GM23338 (cell line): ENCODE measurements at regions not wholly inside any gene's neighbourhood (a gene's known extent, or its start where the extent isn't known, plus 50 kb on each side); places are given as distances from the start of the nearest gene placed in this dataset.

ENCODE experiments used
- ATAC-seq: fragments of 200-7000 bp; cut with Tn5 transposase; 3 replicates; pipeline ENCODE4 v1.9.1; 2020
- DNase-seq: peaks from one replicate; pipeline ENCODE4 v3.0.0-alpha.2; 2015; ENCODE audit warnings: low spot score
- H2AFZ ChIP-seq: fragments of 200-600 bp; sonication (generic); 2 replicates; pipeline ENCODE4 v1.8.0; 2016; ENCODE audit warnings: antibody characterized with exemption, mild to moderate bottlenecking, moderate library complexity
- H3F3A ChIP-seq: fragments of 200-600 bp; sonication (generic); replicated peaks from 2 replicates; pipeline ENCODE4 v1.8.0; 2017; ENCODE audit warnings: antibody characterized with exemption, mixed run types, low read depth
- H3K27ac ChIP-seq: fragments of 200-600 bp; sonication (generic); 2 replicates; pipeline ENCODE4 v1.6.1; 2016; ENCODE audit warnings: low read depth
- H3K27me3 ChIP-seq: fragments of 200-600 bp; sonication (generic); 2 replicates; pipeline ENCODE4 v1.8.0; 2016; ENCODE audit warnings: mild to moderate bottlenecking, mixed run types, moderate library complexity; ENCODE audit not compliant: insufficient read depth
- H3K36me3 ChIP-seq: fragments of 200-600 bp; sonication (generic); 2 replicates; pipeline ENCODE4 v1.8.0; 2016; ENCODE audit warnings: mild to moderate bottlenecking; ENCODE audit not compliant: insufficient read depth
- H3K4me1 ChIP-seq: fragments of 200-600 bp; sonication (generic); 2 replicates; pipeline ENCODE4 v1.8.0; 2016; ENCODE audit warnings: mild to moderate bottlenecking, moderate library complexity; ENCODE audit not compliant: insufficient read depth
- H3K4me2 ChIP-seq: fragments of 200-600 bp; sonication (generic); 2 replicates; pipeline ENCODE4 v1.7.1; 2017; ENCODE audit warnings: mixed run types
- H3K4me3 ChIP-seq: fragments of 200-600 bp; sonication (generic); 2 replicates; pipeline ENCODE4 v1.6.1; 2016; ENCODE audit warnings: mixed run types
- H3K79me2 ChIP-seq: fragments of 200-600 bp; sonication (generic); replicated peaks from 2 replicates; pipeline ENCODE4 v1.8.0; 2017; ENCODE audit warnings: mild to moderate bottlenecking; ENCODE audit not compliant: insufficient read depth
- H3K9me2 ChIP-seq: fragments of 200-600 bp; sonication (generic); 2 replicates; pipeline ENCODE4 v1.8.0; 2017; ENCODE audit not compliant: insufficient read depth
- H4K20me1 ChIP-seq: fragments of 200-600 bp; sonication (generic); replicated peaks from 2 replicates; pipeline ENCODE4 v1.8.0; 2017; ENCODE audit warnings: mild to moderate bottlenecking; ENCODE audit not compliant: insufficient read depth
- H3K27ac Mint-ChIP-seq: 2 replicates; pipeline ENCODE4 v1.8.0; 2020; ENCODE audit warnings: inconsistent platforms, mild to moderate bottlenecking, moderate library complexity, mixed read lengths
- H3K27me3 Mint-ChIP-seq: 3 replicates; pipeline ENCODE4 v1.8.0; 2022; ENCODE audit warnings: low read depth, mild to moderate bottlenecking, moderate library complexity, mixed read lengths, inconsistent platforms; ENCODE audit not compliant: insufficient read depth, poor library complexity
- H3K36me3 Mint-ChIP-seq: 3 replicates; pipeline ENCODE4 v1.8.0; 2021; ENCODE audit warnings: low read depth, mild to moderate bottlenecking, inconsistent platforms, moderate library complexity, mixed read lengths
- H3K4me1 Mint-ChIP-seq: 3 replicates; pipeline ENCODE4 v1.8.0; 2020; ENCODE audit warnings: mild to moderate bottlenecking, inconsistent platforms, mixed read lengths
- H3K4me3 Mint-ChIP-seq: 3 replicates; pipeline ENCODE4 v1.8.0; 2021; ENCODE audit warnings: moderate library complexity, mild to moderate bottlenecking, inconsistent platforms, mixed read lengths
- H3K9me3 Mint-ChIP-seq: 3 replicates; pipeline ENCODE4 v1.8.0; 2020; ENCODE audit warnings: moderate library complexity, mild to moderate bottlenecking, inconsistent platforms, mixed read lengths
- CREB1 ChIP-seq: fragments of 250-450 bp; sonication (Bioruptor Pico); IDR thresholded peaks from 2 replicates; pipeline ENCODE4 v1.5.0; 2020; ENCODE audit warnings: low read depth, mild to moderate bottlenecking, moderate library complexity
- CTCF ChIP-seq, 2 experiments: fragments of 200-600 bp in 1 of 2; sonication (generic) in 1 of 2; conservative IDR thresholded peaks; 2 replicates each; pipeline versions ENCODE4 v1.5.1 to v1.6.1; 2016 to 2017; ENCODE audit warnings: antibody characterized with exemption in 2 of 2, low read depth in 2 of 2, mild to moderate bottlenecking in 2 of 2, moderate library complexity in 1 of 2
- ETS1 ChIP-seq: IDR thresholded peaks from 2 replicates; pipeline ENCODE4 v1.6.1; 2016; ENCODE audit warnings: antibody characterized with exemption
- EZH2 ChIP-seq: fragments of 200-600 bp; sonication (generic); IDR thresholded peaks from one replicate; pipeline ENCODE4 v1.8.0; 2017; ENCODE audit warnings: antibody characterized with exemption, mild to moderate bottlenecking, low read depth; ENCODE audit not compliant: unreplicated experiment
- EZH2phosphoT487 ChIP-seq: fragments of 200-600 bp; sonication (generic); IDR thresholded peaks from one replicate; pipeline ENCODE4 v1.8.1; 2018; ENCODE audit warnings: antibody characterized with exemption; ENCODE audit not compliant: unreplicated experiment
- JUNB ChIP-seq: IDR thresholded peaks from one replicate; pipeline ENCODE4 v1.6.1; 2016; ENCODE audit warnings: antibody characterized with exemption; ENCODE audit not compliant: unreplicated experiment
- NANOG ChIP-seq: IDR thresholded peaks from 2 replicates; pipeline ENCODE4 v1.6.1; 2016; ENCODE audit warnings: antibody characterized with exemption, borderline replicate concordance
- POLR2AphosphoS5 ChIP-seq: IDR thresholded peaks from 2 replicates; pipeline ENCODE4 v1.6.1; 2016; ENCODE audit warnings: antibody characterized with exemption, low read depth
- REST ChIP-seq: IDR thresholded peaks from one replicate; pipeline ENCODE4 v1.6.1; 2018; ENCODE audit warnings: antibody characterized with exemption; ENCODE audit not compliant: unreplicated experiment
- STAT1 ChIP-seq: IDR thresholded peaks from one replicate; pipeline ENCODE4 v1.6.1; 2016; ENCODE audit warnings: antibody characterized with exemption; ENCODE audit not compliant: unreplicated experiment
- ZNF114 ChIP-seq: fragments of 250-450 bp; sonication (Bioruptor Pico); IDR thresholded peaks from 2 replicates; pipeline ENCODE4 v1.5.0; 2020; ENCODE audit warnings: mild to moderate bottlenecking, moderate library complexity
- ZNF331 ChIP-seq: fragments of 250-450 bp; sonication (Bioruptor Pico); IDR thresholded peaks from 2 replicates; pipeline ENCODE4 v1.5.0; 2020; ENCODE audit warnings: low read depth, mild to moderate bottlenecking, moderate library complexity
- ZNF462 ChIP-seq: fragments of 250-450 bp; sonication (Bioruptor Pico); IDR thresholded peaks from 2 replicates; pipeline ENCODE4 v1.5.0; 2020; ENCODE audit warnings: mild to moderate bottlenecking, moderate library complexity

- no peak overlapping the region for H3K4me2 ChIP-seq
- peaks cover 7% of the 10 kb centered on the region; the same call in 1 of the 3 replicates for H3K36me3 Mint-ChIP-seq
- no peak overlapping the region for H3K4me3 ChIP-seq
- no peak overlapping the region for H2AFZ ChIP-seq
- H3K79me2 ChIP-seq, result no peaks in the 10 kb centered on the region
- 0 out of 2 replicates have a peak, but pooled peaks cover 5% of the 10 kb centered on the region for H3K9me2 ChIP-seq
- no peaks in the 10 kb centered on the region for H3K4me1 ChIP-seq
- ATAC-seq (no peak), DNase-seq (no peak)
- H3K27ac ChIP-seq, result no peak overlapping the region
- no peak overlapping the region for H3K27ac Mint-ChIP-seq
- no peaks in the 10 kb centered on the region for H4K20me1 ChIP-seq
- H3K9me3 Mint-ChIP-seq, result peaks cover 19% of the 10 kb centered on the region
- H3F3A ChIP-seq, result no peaks in the 10 kb centered on the region
- TF ChIP-seq ZNF331 (CRISPR knock-in tag), result no peak
- TF ChIP-seq ZNF114 (CRISPR knock-in tag), result no peak
- no peak for TF ChIP-seq EZH2
- no peak for TF ChIP-seq POLR2AphosphoS5
- TF ChIP-seq ZNF462 (CRISPR knock-in tag), result no peak
- no peak for TF ChIP-seq NANOG
- no peak for TF ChIP-seq REST
- no peak for TF ChIP-seq JUNB
- no peak for TF ChIP-seq STAT1
- no peak for TF ChIP-seq CREB1 (CRISPR knock-in tag)
- TF ChIP-seq CTCF (conservative IDR thresholded peaks at IDR 0.05; ENCODE audit: low read depth in 2 of 2), result no peak
- no peak for TF ChIP-seq EZH2phosphoT487
- no peak for TF ChIP-seq ETS1
- no peaks in the 10 kb centered on the region for H3K27me3 ChIP-seq
- H3K4me1 Mint-ChIP-seq, result no peaks in the 10 kb centered on the region
- no peak overlapping the region for H3K4me3 Mint-ChIP-seq
- H3K36me3 ChIP-seq, result no peaks in the 10 kb centered on the region
- H3K27me3 Mint-ChIP-seq, result peaks cover 6% of the 10 kb centered on the region
These were observed 152.7 kb upstream of the GNAO1 start for GRCh38 chr16:56038564-56039098.
